Gastrocnemius medialis (tissue), 4 donors: ENCODE measurements at regions not wholly inside any gene's neighbourhood (a gene's known extent, or its start where the extent isn't known, plus 50 kb on each side); places are given as distances from the start of the nearest gene placed in this dataset.

Source experiments
- CTCF ChIP-seq, 5 experiments: fragments of 450-650 bp in 3 of 5; fragments of 200-600 bp in 2 of 5; sonication (generic) in 2 of 5; IDR thresholded peaks in 4 of 5; conservative IDR thresholded peaks in 1 of 5; 1 replicate in 4 of 5; 2 replicates in 1 of 5; pipeline ENCODE4 v1.5.1; 2016 to 2019; ENCODE audit warnings: antibody characterized with exemption in 5 of 5, mild to moderate bottlenecking in 3 of 5, moderate library complexity in 3 of 5
- POLR2A ChIP-seq, 2 donors: fragments of 450-650 bp; IDR thresholded peaks; one replicate each; pipeline ENCODE4 v1.6.1; 2017; ENCODE audit warnings: antibody characterized with exemption in 2 of 2, mild to moderate bottlenecking in 2 of 2, moderate library complexity in 2 of 2

- TF ChIP-seq CTCF (IDR thresholded peaks at IDR 0.05 in 4 of 5, conservative IDR thresholded peaks at IDR 0.05 in 1 of 5) (no peak), POLR2A (IDR thresholded peaks at IDR 0.05) (no peak)
Measured at GRCh38 chr10:56481521-56482091, 120.5 kb upstream of the ZWINT start.
